HFFc6 (cell line): ENCODE measurements at regions not wholly inside any gene's neighbourhood (a gene's known extent, or its start where the extent isn't known, plus 50 kb on each side); places are given as distances from the start of the nearest gene placed in this dataset.
"Not testable (repeated sequence)": the region's sequence is repeated elsewhere in the genome, so short reads cannot be mapped to it uniquely, and the experiment has no call there.

Experiments
- DNase-seq: peaks from one replicate; pipeline ENCODE4 v3.0.0-alpha.2; 2018
- H3K27ac Mint-ChIP-seq: 2 replicates; pipeline ENCODE4 v1.8.0; 2020; ENCODE audit warnings: mild to moderate bottlenecking, mixed read lengths
- H3K27me3 Mint-ChIP-seq: 2 replicates; pipeline ENCODE4 v1.8.0; 2021; ENCODE audit warnings: mild to moderate bottlenecking, moderate library complexity, mixed read lengths; ENCODE audit not compliant: insufficient read depth
- H3K36me3 Mint-ChIP-seq: 2 replicates; pipeline ENCODE4 v1.8.0; 2021; ENCODE audit warnings: low read depth, mixed read lengths
- H3K4me1 Mint-ChIP-seq: 2 replicates; pipeline ENCODE4 v1.8.0; 2020; ENCODE audit warnings: low read depth, mixed read lengths
- H3K4me3 Mint-ChIP-seq: 2 replicates; pipeline ENCODE4 v1.8.0; 2020; ENCODE audit warnings: mild to moderate bottlenecking, moderate library complexity, mixed read lengths
- H3K9me3 Mint-ChIP-seq: 2 replicates; pipeline ENCODE4 v1.8.0; 2020; ENCODE audit warnings: mild to moderate bottlenecking, mixed read lengths
- TF ChIP-seq, protein P1 (sequence below): fragments of 200-600 bp; sonication (generic); IDR thresholded peaks from 2 replicates; pipeline ENCODE4 v1.5.0; 2021; ENCODE audit warnings: antibody characterized with exemption, mild to moderate bottlenecking

DNA sequence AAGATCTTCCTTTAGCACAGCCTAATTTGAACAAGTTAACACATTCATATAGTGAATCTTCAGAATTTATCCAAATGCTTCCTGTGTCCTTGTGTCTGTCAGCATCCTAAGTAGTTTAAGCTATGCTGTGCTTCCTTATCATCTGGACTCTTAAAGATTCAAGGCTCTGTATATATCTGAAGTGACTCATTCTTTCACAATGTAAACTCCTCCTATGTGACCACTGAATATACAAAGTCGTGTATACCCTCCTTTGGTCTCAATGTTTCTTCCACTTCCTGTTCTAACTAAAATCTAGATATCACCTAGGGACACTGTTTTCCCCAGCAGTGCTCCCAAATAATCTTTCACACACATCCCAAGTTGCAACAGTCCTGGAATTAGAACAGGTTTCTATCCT, 935.7 kb upstream of the NUDT12 start:
- H3K27me3 Mint-ChIP-seq = no peaks in the 10 kb centered on the region
- TF ChIP-seq, protein P1, sequence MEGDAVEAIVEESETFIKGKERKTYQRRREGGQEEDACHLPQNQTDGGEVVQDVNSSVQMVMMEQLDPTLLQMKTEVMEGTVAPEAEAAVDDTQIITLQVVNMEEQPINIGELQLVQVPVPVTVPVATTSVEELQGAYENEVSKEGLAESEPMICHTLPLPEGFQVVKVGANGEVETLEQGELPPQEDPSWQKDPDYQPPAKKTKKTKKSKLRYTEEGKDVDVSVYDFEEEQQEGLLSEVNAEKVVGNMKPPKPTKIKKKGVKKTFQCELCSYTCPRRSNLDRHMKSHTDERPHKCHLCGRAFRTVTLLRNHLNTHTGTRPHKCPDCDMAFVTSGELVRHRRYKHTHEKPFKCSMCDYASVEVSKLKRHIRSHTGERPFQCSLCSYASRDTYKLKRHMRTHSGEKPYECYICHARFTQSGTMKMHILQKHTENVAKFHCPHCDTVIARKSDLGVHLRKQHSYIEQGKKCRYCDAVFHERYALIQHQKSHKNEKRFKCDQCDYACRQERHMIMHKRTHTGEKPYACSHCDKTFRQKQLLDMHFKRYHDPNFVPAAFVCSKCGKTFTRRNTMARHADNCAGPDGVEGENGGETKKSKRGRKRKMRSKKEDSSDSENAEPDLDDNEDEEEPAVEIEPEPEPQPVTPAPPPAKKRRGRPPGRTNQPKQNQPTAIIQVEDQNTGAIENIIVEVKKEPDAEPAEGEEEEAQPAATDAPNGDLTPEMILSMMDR = no peak
- H3K4me1 Mint-ChIP-seq = no peaks in the 10 kb centered on the region
- H3K27ac Mint-ChIP-seq = no peak overlapping the region
- no peak overlapping the region for H3K4me3 Mint-ChIP-seq
- no peak for DNase-seq
- H3K9me3 Mint-ChIP-seq = peaks cover 41% of the 10 kb centered on the region
- H3K36me3 Mint-ChIP-seq = no peaks in the 10 kb centered on the region; the same call in 1 of the 2 replicates

DNA sequence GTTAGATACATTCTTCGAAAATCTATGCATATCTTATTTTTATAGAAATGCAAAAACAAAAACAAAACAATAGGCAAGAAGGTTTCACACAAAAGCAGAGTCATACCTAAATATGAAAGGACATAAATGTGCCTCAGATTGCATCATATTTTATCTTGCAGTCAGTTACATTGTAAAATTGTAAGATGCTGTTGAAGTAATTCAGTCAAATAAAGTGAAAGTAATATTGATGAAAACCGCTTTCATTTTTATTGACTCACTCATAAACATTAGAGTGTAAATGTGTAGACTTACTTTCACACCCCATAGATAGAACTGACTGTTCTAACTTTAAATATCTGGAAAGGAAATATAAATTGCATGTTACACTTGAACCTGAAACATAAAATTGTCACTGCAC, 931.5 kb upstream of the NUDT12 start:
- TF ChIP-seq, protein P1 = no peak
- Mint-ChIP-seq H3K4me3 (no peak overlapping the region), H3K4me1 (no peaks in the 10 kb centered on the region), H3K36me3 (no peaks in the 10 kb centered on the region), H3K27me3 (no peaks in the 10 kb centered on the region), H3K27ac (no peak overlapping the region), H3K9me3 (peaks cover 18% of the 10 kb centered on the region)
- no peak for DNase-seq

DNA sequence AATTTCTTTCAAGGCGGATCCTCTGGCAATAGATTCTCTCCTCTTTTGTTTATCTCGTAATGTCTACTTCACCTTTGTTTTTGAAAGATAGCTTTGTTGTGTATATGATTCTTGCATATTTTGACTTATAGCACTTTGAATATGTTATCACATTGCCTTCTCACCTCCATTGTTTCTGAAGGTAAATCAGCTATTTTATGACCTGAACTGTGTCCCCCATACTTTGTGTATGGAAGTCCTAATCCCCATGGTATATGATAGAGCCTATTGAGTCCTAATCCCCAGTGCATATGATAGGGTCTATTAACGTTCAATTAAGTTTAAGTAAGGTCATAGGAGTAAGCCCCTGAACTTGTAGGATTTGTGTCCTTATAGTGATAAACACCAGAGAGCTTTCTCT, 910.2 kb upstream of the NUDT12 start:
- Mint-ChIP-seq H3K27ac (no peak overlapping the region), H3K36me3 (no peaks in the 10 kb centered on the region), H3K9me3 (peaks cover 36% of the 10 kb centered on the region), H3K4me3 (no peak overlapping the region), H3K4me1 (no peaks in the 10 kb centered on the region), H3K27me3 (no peaks in the 10 kb centered on the region)
- DNase-seq = no peak
- TF ChIP-seq, protein P1 = no peak

DNA sequence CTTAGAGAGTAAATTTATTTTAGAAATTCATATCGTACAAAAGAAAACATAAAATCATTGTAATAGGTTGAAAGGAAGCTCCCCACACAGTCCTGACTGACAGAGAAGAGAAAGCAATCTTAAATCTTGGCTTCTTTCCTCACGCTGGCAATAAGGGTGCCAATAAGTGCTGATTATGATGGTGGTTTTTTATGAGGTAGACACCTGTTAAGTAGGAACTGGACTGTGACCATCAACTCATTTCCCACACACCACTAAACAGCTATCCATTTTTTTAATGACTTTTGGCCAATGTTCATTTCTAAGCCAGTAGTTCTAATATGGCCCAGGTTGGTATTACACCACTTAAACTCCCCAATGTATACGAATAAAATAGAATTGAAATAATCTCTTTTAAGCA, 893.5 kb upstream of the NUDT12 start:
- no peaks in the 10 kb centered on the region for H3K36me3 Mint-ChIP-seq
- H3K4me1 Mint-ChIP-seq = no peaks in the 10 kb centered on the region
- TF ChIP-seq, protein P1 = no peak
- H3K4me3 Mint-ChIP-seq = no peak overlapping the region
- no peak for DNase-seq
- peaks cover 34% of the 10 kb centered on the region for H3K9me3 Mint-ChIP-seq
- no peaks in the 10 kb centered on the region; the same call in 1 of the 2 replicates for H3K27me3 Mint-ChIP-seq
- H3K27ac Mint-ChIP-seq = no peak overlapping the region

DNA sequence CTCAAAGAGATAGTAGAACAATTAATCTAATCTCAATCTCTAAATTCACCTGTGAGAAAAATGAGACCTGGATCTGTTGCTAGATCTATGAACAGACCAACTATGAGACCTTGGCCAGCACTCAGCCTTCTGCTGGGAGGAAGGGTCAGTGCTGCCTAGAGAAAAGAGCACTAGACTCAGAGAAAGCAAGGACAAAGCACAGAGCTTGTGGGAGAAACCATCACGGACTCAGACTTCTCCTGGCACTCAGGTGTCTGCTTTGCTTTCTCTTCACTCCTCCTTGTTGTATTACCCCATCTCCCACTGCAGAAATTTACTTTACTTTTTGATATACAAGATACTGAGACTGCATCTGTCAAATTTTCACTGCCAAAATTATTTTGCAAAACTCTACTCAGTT, 890.0 kb upstream of the NUDT12 start:
- H3K4me1 Mint-ChIP-seq = no peaks in the 10 kb centered on the region
- TF ChIP-seq, protein P1 = no peak
- H3K27ac Mint-ChIP-seq = no peak overlapping the region
- DNase-seq = no peak
- H3K36me3 Mint-ChIP-seq = no peaks in the 10 kb centered on the region
- H3K4me3 Mint-ChIP-seq = no peak overlapping the region
- H3K27me3 Mint-ChIP-seq = no peaks in the 10 kb centered on the region; the same call in 1 of the 2 replicates
- peaks cover 15% of the 10 kb centered on the region for H3K9me3 Mint-ChIP-seq

DNA sequence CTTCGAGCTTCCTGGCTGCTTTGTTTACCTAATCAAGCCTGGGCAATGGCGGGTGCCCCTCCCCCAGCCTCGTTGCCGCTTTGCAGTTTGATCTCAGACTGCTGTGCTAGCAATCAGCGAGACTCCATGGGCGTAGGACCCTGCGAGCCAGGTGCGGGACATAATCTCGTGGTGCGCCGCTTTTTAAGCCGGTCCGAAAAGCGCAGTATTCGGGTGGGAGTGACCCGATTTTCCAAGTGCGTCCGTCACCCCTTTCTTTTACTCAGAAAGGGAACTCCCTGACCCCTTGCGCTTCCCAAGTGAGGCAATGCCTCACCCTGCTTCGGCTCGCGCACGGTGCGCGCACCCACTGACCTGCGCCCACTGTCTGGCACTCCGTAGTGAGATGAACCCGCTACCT, 889.3 kb upstream of the NUDT12 start:
- H3K9me3 Mint-ChIP-seq = peaks cover 15% of the 10 kb centered on the region
- not testable (repeated sequence) for H3K4me3 Mint-ChIP-seq

More for the DNA sequence above, 889.3 kb upstream of the NUDT12 start:
- not testable (repeated sequence) for DNase-seq, H3K4me1 Mint-ChIP-seq, H3K27ac Mint-ChIP-seq, H3K27me3 Mint-ChIP-seq, H3K36me3 Mint-ChIP-seq
